ENCODE measurements at regions not wholly inside any gene's neighbourhood (a gene's known extent, or its start where the extent isn't known, plus 50 kb on each side); places are given as distances from the start of the nearest gene placed in this dataset.

DNA sequence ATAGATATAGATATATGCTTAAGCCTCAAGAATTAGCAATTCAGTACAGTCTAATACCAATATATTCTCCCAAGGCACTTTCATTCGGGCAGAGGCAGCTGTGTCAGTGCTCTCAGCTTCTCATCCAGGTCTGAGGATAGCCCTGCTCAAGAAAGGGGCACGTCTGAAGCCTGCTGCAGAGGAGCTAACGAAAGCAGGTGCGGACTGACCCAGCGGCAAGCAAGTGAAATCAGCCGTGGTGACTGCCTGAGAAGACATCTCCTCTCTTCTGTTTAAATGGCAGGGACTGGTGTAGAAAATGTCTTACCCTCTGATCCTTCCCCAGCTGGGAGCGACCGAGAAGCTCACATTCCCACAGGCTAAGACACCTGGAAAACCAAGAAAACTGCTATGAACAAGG is 468.6 kb downstream of the BRD1 start:
- no peak for TF ChIP-seq RFX5 (IDR thresholded peaks at IDR 0.05; ENCODE audit: low read depth, low read length)
- no peak for TF ChIP-seq MAFK (IDR thresholded peaks at IDR 0.05; ENCODE audit: low read depth, low read length)
- no peak for TF ChIP-seq MAZ (IDR thresholded peaks at IDR 0.05; ENCODE audit: borderline replicate concordance, low read depth, low read length)
- TF ChIP-seq, protein P1, sequence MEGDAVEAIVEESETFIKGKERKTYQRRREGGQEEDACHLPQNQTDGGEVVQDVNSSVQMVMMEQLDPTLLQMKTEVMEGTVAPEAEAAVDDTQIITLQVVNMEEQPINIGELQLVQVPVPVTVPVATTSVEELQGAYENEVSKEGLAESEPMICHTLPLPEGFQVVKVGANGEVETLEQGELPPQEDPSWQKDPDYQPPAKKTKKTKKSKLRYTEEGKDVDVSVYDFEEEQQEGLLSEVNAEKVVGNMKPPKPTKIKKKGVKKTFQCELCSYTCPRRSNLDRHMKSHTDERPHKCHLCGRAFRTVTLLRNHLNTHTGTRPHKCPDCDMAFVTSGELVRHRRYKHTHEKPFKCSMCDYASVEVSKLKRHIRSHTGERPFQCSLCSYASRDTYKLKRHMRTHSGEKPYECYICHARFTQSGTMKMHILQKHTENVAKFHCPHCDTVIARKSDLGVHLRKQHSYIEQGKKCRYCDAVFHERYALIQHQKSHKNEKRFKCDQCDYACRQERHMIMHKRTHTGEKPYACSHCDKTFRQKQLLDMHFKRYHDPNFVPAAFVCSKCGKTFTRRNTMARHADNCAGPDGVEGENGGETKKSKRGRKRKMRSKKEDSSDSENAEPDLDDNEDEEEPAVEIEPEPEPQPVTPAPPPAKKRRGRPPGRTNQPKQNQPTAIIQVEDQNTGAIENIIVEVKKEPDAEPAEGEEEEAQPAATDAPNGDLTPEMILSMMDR (conservative IDR thresholded peaks at IDR 0.05; ENCODE audit: low read depth, low read length), result no peak
- no peak for TF ChIP-seq NFE2L2 (IDR thresholded peaks at IDR 0.05; ENCODE audit: low read depth, low read length)
- no peak for TF ChIP-seq CEBPB (IDR thresholded peaks at IDR 0.05; ENCODE audit: low read depth, low read length)

All from IMR-90 (cell line).